T follicular helper cell (primary cell): ENCODE measurements at regions not wholly inside any gene's neighbourhood (a gene's known extent, or its start where the extent isn't known, plus 50 kb on each side); places are given as distances from the start of the nearest gene placed in this dataset.
"Not testable (repeated sequence)": the region's sequence is repeated elsewhere in the genome, so short reads cannot be mapped to it uniquely, and the experiment has no call there.

Source experiments
- DNase-seq: peaks from one replicate; pipeline ENCODE4 v3.0.0-alpha.2; 2020; ENCODE audit warnings: low read depth

DNA sequence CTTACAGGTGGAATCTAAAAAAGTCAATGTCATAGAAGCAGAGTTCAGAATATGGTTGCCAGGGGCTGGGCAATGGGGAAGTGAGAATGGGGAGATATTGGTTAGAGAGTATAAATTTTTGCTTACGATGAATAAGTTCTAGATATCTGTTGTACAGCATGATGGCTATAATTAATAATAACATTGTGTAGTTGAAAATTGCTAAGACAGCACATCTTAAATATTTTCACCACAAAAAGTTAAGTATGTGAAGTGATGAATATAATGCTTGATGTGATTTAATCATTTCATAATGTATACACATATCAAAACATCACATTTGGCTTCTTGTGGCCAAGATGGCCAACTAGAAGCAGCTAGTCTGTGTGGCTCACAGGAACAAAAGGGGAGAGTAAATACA is 425.9 kb upstream of the ACO1 start:
- DNase-seq = no peak

DNA sequence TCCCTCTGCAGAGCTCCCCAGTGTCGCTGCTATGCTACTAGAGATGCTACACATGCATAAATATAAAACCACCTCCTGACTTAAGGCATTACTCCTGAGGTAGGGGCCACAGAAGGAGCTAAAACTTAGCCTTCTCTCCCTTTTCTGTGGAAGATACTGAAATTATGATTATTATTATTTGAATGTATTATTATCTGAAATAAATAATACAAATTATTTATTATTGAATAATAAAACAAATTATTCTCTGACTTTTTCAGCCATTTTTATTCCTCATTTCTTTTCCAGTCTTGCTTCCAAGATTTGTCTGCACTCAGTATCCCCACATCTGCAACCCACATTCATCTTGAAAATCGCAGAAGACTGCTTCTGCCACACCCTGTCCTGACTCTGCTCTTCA is 414.9 kb upstream of the ACO1 start:
- DNase-seq = no peak

DNA sequence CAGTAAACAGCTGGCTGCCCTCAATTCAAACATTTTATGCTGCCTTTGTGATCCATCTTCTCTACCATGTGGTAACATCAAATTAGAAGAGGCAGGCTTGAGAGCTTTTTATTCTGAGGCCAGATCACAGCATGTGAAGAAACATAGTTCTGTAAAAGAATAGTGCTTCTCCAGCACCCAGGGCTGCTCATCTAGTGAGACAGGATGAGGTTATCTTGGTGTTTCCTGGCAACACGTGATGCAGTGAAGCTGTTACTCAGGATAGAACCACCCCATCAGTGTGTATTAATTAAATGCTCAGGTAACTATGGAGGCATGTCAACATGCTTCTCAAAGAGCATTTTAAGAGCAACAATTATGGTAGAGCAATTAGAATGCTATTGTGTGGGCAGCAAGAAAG is 400.5 kb upstream of the ACO1 start:
- DNase-seq = no peak

DNA sequence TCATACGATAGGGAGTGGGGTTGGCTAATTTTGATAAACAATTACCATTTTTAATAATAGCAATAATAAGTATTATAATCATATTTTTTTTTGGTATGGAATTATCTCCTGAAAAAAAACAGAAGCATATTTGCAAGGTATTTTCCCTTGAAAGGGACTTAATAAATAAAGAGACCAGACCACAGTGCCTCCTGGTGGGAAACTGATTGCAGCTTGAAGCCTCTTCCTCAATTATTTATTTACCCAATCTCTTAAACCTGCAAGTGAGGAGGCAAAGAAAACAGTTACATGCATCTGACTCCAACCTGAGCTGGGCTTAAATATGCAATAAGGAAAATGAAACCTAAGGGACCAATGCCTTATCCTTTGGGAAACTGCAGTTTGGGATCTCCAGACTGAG is 388.1 kb upstream of the ACO1 start:
- DNase-seq = no peak

DNA sequence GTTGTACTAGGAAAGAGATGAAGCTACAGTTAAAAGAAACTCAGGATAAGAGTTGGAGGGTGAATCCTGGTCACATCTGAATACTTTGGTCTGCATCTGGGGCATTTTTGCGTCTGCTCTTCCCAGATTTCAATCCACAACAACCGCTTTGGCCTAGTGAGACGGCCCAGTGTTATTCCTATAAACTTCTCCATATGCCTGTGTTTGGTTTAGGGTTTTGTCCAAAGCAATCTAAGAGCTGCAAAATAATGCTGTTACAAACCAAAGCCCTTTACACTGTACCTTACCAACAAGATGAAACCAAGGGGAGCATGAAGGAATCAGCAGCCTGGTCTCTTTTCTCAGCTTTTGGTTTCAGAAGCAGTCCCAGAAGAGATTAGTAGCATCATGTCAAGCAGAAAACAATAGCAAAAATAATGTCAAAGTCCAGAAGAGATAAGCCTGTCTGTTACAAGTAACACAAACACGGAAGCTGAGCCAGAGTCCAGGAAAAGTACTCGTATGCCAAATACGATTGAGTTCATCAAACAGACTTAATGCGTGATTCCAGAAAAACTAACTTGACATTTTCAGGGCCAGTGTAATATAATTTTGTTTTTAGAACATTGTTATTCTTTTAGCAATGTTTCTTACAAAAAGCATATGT is 379.9 kb upstream of the ACO1 start:
- DNase-seq = no peak

DNA sequence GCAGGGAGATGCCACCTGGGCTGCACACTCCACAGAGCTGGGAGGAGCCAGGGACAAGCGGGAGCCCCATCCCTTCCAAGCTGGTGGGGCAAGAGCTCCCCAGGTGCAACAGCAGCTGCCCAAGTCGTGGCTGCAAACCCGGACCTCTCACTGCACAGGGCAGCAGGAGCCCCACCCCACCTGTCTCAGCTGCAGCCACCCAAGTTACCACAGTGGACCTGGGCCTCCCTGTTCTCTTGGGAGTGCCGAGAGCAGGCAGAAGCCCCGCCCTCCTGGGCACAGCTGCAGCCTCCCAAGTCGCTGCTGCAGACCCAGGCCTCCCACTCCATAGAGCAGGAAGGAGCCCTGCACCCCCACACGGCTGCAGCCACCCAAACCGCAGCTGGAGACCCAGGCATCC is 374.1 kb upstream of the ACO1 start:
- no peak for DNase-seq

DNA sequence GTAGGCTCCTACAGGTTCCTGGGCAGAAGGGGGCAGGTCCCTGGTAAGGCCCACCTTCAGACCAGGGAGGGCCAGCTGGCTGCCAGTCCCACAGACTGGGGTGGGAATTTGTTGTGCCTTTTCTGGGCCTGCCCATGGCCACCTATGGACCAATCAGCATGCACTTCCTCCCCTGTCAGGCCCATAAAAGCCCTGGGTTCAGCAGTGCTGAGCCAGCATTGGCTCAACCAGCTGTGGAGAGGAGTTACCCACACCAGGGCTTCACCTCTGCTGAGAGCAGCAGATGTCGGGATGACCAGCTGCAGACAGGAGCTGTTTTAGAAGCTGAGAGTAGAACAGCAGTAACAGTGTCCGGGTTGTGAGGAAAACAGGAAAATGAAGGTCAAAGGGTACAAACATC is 373.4 kb upstream of the ACO1 start:
- no peak for DNase-seq

DNA sequence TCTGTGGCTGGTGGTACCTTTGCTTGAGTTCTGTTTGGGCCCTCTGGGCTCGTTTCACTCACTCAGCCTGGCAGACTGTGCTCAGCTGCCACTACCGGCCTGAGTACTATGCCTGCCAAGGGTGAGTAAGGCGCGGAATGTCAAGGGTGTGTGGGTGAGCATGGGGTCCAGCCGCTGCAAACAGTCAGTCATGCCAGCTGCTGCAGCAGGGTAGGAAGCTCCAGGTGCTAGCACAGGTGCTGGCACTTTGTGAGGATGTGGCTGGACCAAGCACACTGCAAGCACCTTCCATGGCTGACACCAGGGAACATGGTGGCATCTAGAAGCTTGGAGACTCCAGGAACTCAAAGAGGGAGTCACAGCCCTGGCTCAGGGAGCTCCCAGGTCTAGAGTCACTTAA is 368.6 kb upstream of the ACO1 start:
- no peak for DNase-seq

DNA sequence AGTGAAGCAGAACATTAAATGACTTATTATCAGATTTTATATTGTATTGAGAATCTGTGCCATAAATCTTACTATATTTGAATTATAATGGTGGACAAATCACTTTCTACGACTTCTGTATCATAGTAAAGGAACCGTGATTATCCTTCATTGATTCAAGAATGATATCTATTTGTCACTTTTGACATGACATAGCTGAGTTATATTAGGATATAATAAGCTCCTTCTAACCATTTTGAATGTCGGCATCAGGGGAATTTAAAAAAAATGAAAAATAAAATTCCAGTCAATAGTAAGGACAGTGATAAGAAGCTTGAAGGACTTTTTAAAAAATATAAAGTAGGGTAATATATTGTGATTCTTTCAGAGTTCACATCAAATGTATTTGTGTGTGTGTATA is 338.9 kb upstream of the ACO1 start:
- DNase-seq = no peak

DNA sequence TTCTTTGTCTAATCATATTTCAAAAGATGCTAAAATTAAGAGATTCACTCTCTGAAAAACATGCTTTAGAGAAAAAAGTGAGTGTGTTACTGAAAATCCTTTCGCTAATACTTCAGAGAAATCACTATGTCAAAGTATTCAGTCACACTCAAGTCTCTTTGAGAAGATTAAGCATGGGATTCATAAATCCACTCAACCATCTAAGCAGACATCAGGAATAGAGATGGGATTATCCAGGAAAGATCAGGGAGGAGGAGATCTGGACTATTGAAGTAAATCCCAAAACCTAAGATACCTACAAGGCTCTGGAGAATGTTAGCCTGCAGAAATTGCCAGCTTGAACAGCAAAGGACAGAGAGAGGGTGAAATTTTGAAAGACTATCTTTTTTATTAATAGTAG is 317.2 kb upstream of the ACO1 start:
- no peak for DNase-seq

DNA sequence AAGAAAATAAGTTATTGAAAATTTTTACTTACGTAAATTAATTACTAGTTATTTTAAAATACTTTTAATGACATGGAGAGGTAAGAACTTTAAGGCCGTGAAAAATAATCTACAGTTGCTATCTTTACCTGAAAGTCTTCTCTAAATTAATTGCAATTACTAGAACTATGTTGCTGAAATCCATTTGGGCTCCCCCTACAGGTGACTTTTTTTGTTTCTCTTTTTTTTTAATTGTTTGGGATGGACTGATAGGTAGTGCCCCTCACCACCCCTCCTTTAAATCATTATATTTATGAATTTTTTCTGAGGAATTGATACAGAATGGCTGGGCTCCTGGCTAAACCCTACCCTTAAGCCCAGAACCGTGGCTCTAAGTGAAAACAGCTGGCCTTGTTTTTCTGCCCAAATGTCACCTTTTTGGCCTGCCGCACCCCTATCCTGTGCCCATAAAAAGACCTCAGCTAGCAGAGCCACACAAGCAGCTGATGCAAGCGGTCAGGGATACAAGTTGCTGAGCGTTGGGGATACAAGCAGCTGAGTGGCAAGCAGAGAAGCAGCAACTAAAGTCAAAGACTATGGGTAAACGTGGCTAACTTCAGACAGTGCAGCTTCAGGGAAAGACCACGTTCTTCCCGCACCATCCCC is 315.2 kb upstream of the ACO1 start:
- no peak for DNase-seq

DNA sequence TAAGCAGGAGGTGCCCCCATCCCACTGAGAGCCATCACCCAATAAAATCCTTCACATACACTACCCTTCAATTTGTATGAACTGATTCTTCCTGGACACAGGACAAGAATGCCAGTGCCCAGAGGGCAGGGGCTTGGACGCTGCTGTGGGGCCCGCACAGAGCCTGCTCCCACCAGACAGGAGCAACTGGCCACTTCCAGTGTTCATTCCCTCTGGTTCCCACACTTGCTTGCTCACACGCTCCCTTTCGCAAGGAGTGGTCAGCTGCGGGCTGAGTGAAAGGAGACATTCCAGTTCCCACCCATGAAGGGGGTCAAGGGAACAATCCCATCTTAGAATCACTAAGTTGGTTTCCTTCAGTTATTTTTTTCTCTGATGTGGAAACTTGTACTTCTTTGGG is 314.5 kb upstream of the ACO1 start:
- DNase-seq = no peak

DNA sequence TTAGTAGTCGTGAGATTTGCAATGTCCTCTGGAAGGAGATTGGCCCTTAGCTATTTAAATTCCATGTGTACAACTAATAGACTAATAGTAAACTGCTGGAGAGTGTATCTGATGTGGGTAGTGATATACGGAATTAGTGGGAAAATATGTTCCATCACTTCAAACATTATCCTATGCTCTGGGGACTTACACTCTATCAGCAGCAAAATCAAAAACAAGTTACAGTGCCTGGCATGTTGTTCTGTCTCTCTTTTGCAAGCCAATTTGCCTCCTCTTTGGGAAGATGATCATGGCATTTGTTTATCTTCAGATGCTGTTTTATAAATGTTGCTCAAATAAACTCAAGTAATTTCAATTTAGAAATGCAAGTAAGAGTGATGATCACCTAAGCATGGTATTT is 311.9 kb upstream of the ACO1 start:
- no peak for DNase-seq

DNA sequence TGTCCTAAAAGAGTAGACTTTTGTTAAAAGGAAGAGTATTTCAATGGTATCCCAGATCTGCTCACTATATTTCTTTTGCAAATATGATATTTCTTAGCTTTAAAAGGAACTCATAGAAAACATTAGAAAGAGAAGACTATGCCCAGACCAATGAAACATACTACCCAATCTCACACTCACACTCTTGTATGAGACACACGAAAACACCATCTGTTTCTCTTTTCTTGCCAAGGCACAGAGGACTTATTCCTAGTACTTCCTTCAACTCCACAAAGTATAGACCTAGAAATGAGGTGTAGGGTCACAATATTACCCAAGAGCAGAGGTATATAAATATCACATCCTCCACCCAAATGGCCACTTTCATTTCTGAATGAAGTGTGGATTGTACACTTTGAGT is 292.4 kb upstream of the ACO1 start:
- no peak for DNase-seq

DNA sequence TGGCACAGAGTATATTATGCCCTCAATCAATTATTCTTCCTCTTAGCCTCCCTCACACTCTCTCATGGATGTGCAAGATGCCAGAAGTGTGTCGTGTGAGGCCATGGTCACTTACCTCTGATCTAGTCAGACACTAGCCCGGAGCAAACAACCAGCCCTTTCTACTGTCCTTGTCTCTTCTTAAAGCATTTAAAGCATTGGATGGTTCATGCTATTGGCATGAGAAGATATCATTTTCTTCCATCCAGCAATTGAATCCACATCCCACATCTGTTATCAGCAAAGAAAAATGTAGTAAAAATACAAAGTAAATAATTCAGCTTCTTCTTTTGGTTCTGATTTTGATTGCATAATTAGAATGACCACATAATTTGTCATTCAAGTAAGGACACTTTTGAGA is 267.2 kb upstream of the ACO1 start:
- DNase-seq = no peak

DNA sequence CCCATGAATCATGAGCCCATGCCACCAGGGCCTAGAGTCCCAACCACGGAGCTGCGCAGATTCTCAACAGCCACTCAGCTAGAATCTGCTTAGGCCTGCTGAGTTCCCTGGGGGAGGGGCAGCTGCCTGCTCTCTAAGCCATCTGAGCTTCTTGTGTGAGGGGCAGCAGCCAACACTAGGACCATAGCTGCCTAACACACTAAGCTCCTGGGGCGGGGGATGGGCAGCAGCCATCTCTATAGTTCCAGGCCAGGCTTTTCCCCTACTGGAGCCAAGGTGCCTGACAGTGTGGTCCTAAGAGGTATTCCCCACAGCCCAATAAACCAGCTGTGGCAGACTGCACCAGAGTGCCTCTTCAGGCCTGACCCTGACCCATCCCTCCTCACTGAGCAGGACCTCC is 255.9 kb upstream of the ACO1 start:
- no peak for DNase-seq

DNA sequence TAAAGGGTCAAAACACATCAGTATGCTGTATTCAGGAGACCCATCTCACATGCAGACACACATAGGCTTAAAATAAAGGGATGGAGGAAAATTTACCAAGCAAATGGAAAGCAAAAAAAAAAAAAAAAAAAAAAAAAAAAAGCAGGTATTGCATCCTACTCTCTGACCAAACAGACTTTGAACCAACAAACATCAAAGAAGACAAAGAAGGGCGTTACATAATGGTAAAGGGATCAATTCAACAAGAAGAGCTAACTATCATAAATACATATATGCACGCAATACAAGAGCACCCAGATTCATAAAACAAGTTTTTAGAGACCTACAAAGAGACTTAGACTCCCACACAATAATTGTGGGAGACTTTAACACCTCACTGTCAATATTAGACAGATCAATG is 253.7 kb upstream of the ACO1 start:
- DNase-seq = not testable (repeated sequence)

DNA sequence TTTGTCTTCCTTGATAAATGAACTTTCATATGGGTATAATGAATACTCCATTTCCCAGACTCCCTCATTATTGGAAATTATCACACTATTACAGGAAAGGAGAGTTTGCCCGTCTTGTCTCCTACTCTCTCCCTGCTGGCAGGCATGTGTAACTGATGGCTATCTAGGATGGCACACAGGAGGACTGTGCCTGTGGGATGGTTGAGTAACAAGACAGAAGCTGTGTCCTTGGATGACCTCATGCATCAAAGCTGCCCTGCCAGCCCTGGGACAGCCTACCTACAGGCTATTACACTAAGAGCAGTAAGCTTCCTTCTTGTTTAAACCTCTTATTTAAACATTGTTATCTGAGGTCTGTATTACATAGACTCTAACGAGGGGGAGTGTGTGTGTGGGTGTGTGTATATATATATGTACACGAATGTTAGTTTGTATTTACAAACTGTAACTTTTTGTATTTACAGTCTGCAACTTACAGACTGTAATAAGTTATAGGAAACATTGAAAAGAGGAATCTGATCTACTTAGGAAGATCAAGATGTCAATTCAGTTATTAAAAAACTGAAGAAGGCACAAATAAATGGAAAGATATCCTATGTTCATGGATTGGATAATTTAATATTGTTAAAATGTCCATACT is 247.6 kb upstream of the ACO1 start:
- no peak for DNase-seq

DNA sequence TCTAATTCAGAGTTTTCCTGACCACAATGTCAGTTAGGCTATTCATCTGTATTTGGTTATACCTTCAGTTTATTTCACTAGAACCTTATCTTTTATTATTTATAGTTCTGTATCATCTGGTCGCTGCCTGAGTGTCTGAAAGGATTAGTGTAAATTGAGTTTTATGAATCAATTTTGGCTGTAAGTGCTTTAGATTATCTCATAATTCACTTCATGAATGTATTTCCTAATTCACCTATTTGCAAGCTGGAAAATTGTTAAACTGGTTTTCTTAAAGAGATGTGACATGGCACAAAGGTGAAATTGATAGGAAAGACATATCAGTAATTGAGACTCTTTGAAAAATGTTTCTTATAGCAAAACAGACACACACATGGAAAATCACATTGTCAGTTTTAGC is 242.4 kb upstream of the ACO1 start:
- no peak for DNase-seq

DNA sequence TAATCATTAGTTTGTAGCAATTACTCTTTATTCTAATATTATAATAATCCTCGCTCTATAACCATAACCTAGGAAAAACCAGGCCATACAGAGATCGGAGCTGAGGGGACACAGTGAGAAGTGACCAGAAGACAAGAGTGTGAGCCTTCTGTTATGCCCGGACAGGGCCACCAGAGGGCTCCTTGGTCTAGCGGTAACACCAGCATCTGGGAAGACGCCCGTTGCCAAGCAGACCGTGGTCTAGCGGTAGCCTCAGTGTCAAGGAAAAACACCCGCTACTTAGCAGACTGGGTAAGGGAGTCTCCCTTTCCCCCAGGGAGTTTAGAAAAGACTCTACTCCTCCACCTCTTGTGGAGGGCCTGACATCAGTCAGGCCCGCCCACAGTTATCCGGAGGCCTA is 235.9 kb upstream of the ACO1 start:
- not testable (repeated sequence) for DNase-seq

DNA sequence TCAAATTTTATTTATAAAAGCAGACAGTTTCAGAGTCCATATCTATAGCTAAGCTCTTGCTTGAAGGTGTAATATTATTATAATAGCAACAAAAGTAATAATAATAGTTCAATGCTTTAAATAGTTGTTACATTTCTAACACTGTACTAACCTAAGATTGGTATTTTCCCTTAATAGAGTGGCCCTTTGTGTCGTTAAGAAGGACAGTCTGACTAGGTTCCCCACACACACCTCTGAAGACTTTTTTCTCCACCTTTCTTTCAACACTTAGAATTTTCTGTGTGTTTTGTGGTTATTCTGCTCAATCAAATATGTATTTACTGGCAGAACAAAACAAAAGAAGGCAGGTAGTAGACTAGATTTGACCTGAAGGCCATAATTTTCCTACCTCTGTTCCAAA is 223.2 kb upstream of the ACO1 start:
- DNase-seq = no peak

DNA sequence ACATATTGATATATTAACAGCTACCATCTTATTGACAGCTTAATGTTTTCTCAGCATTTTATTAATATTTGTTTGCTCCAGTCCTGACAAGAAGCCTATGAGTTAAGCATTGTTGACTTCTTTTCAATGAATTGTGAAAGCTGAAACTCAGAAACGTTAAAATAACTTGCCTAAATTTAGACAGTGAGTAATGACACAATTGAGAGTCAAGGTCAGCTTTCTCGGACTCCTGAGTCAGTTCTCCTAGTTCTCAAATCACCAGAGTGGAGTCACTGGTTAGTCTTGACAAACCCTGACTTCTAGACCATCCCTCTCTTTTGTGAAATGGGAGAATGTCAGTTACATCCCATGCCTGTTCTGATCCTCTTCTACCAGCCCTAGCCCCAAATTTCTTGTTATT is 222.7 kb upstream of the ACO1 start:
- DNase-seq = no peak

DNA sequence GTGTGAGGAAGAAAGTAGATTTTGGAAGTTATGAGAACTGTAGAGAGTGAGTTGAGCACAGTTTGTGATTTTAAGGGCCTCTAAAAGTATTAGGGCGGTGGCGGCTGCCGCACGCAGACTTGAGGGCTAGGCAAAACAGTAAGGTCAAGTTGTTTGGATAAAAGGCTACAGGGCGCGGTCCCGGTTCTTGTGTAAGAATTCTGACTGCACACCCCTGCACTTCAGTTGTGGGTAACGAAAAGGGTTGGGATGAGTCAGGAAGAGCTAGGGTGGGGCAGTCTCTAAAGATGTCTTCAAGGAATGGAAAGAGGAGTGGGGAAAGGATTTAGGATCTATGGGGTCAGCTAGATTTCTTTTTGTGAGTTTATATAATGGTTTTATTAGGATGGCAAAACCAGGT is 218.1 kb upstream of the ACO1 start:
- DNase-seq = not testable (repeated sequence)

DNA sequence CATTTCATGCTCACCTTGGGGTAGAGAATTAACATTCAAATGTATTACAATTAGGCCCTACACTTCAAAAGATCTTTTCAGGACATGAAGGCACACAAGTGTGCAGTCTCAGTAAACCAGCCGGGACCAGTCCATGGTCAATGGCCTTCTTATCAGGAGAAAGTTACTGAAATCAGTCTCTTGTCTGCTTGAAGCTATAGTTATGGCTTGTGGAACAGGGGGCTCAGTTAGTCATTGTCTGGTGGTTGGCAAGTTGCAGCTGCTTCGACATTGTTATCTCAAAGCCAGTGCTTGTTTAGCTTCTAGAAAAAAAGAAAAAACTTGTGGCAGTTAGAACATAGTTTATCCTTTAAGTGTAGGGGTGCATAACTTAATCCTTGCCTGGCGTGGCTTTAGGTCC is 213.1 kb upstream of the ACO1 start:
- no peak for DNase-seq
